ENCODE measurements at regions not wholly inside any gene's neighbourhood (a gene's known extent, or its start where the extent isn't known, plus 50 kb on each side); places are given as distances from the start of the nearest gene placed in this dataset.

DNA sequence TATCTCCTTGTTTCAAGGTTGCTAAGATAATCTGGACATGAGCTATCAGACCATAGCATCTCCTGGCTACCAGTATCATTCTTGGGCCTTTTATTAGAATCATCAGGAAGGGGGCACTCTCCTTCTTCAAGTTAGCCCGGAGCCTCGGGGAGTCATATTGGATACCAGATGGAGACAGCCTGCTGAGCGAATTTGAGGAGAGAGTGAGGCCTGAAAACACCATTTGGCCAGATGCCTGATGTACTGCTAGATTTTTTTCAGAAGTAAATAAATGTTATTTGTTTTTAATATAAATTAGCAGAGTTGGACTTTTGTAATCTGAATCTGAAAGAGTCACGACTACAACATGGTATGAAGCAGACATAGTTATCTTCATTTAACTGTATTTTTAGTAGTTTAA, 848.6 kb downstream of the IGSF11 start:
- no peak for TF ChIP-seq ELF1 (IDR thresholded peaks at IDR 0.05)
- TF ChIP-seq RCOR1 (IDR thresholded peaks at IDR 0.05; ENCODE audit: low read length), result no peak
- no peak for TF ChIP-seq POLR2AphosphoS5 (IDR thresholded peaks at IDR 0.05; ENCODE audit: low read depth, low read length)
- TF ChIP-seq, protein P1, sequence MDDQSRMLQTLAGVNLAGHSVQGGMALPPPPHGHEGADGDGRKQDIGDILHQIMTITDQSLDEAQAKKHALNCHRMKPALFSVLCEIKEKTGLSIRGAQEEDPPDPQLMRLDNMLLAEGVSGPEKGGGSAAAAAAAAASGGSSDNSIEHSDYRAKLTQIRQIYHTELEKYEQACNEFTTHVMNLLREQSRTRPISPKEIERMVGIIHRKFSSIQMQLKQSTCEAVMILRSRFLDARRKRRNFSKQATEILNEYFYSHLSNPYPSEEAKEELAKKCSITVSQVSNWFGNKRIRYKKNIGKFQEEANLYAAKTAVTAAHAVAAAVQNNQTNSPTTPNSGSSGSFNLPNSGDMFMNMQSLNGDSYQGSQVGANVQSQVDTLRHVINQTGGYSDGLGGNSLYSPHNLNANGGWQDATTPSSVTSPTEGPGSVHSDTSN (IDR thresholded peaks at IDR 0.05), result no peak
- TF ChIP-seq, protein P2, sequence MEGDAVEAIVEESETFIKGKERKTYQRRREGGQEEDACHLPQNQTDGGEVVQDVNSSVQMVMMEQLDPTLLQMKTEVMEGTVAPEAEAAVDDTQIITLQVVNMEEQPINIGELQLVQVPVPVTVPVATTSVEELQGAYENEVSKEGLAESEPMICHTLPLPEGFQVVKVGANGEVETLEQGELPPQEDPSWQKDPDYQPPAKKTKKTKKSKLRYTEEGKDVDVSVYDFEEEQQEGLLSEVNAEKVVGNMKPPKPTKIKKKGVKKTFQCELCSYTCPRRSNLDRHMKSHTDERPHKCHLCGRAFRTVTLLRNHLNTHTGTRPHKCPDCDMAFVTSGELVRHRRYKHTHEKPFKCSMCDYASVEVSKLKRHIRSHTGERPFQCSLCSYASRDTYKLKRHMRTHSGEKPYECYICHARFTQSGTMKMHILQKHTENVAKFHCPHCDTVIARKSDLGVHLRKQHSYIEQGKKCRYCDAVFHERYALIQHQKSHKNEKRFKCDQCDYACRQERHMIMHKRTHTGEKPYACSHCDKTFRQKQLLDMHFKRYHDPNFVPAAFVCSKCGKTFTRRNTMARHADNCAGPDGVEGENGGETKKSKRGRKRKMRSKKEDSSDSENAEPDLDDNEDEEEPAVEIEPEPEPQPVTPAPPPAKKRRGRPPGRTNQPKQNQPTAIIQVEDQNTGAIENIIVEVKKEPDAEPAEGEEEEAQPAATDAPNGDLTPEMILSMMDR (IDR thresholded peaks at IDR 0.05), result no peak
- no peak for TF ChIP-seq EP300 (IDR thresholded peaks at IDR 0.05; ENCODE audit: borderline replicate concordance in 1 of 2, low read depth in 1 of 2, low read length in 1 of 2)
- TF ChIP-seq, protein P3, sequence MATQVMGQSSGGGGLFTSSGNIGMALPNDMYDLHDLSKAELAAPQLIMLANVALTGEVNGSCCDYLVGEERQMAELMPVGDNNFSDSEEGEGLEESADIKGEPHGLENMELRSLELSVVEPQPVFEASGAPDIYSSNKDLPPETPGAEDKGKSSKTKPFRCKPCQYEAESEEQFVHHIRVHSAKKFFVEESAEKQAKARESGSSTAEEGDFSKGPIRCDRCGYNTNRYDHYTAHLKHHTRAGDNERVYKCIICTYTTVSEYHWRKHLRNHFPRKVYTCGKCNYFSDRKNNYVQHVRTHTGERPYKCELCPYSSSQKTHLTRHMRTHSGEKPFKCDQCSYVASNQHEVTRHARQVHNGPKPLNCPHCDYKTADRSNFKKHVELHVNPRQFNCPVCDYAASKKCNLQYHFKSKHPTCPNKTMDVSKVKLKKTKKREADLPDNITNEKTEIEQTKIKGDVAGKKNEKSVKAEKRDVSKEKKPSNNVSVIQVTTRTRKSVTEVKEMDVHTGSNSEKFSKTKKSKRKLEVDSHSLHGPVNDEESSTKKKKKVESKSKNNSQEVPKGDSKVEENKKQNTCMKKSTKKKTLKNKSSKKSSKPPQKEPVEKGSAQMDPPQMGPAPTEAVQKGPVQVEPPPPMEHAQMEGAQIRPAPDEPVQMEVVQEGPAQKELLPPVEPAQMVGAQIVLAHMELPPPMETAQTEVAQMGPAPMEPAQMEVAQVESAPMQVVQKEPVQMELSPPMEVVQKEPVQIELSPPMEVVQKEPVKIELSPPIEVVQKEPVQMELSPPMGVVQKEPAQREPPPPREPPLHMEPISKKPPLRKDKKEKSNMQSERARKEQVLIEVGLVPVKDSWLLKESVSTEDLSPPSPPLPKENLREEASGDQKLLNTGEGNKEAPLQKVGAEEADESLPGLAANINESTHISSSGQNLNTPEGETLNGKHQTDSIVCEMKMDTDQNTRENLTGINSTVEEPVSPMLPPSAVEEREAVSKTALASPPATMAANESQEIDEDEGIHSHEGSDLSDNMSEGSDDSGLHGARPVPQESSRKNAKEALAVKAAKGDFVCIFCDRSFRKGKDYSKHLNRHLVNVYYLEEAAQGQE (IDR thresholded peaks at IDR 0.05; ENCODE audit: low read depth, low read length), result no peak
- TF ChIP-seq FOXM1 (IDR thresholded peaks at IDR 0.05; ENCODE audit: low read depth), result no peak
